HG02588 (cell line): ENCODE measurements at regions not wholly inside any gene's neighbourhood (a gene's known extent, or its start where the extent isn't known, plus 50 kb on each side); places are given as distances from the start of the nearest gene placed in this dataset.
"Not testable (repeated sequence)": the region's sequence is repeated elsewhere in the genome, so short reads cannot be mapped to it uniquely, and the experiment has no call there.

Experiments used
- ATAC-seq: cut with Tn5 transposase; IDR thresholded peaks from one replicate; pipeline ENCODE4 v1.9.1; 2021; ENCODE audit warnings: mild to moderate bottlenecking, moderate library complexity; ENCODE audit not compliant: unreplicated experiment

DNA sequence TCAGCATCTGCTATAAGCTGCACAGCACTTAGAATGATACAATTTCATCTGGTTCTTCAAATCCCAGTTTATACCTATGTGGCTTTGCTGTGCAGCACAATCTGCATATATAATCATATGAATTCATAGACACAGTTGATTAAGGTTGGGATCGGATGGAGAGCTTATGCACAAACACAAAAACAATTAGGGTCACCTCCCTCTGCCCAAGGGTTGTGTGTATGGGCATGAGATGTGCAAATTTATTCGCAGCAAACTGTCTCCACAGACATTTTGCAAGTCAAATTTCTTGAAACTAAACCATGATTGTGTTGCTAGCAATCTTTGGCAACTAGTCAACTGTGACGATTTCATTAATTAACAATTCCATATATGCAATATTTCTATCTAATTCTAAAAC, 955.7 kb downstream of the SORCS3 start:
- no peak for ATAC-seq

- ATAC-seq: no peak
Observed at GRCh38 chr10:105594296-105594695, 953.2 kb downstream of the SORCS3 start.

DNA sequence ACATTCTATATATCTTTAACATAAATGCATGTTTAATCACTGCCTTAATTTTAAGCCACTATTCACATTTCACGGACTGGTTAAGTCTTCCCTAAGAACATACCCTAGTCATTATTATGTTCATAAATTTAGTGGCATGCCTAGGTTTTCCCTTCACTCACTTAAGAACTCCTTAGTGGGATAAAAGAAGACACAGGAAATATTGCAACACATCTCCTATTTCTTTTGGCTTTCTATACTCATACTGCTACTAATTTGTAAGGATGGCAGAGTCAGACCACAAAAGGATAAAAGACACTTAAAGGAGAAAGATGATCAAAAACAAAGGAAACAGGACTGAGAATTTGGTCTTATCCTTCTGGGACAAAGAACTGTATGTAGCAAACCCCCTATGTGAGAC, 951.4 kb downstream of the SORCS3 start:
- ATAC-seq: no peak

- no peak for ATAC-seq
Observed at GRCh38 chr10:105586451-105587098, 945.5 kb downstream of the SORCS3 start.

- ATAC-seq: no peak
Observed at GRCh38 chr10:105585753-105586152, 944.7 kb downstream of the SORCS3 start.

- no peak for ATAC-seq
Observed at GRCh38 chr10:105585171-105585570, 944.1 kb downstream of the SORCS3 start.

DNA sequence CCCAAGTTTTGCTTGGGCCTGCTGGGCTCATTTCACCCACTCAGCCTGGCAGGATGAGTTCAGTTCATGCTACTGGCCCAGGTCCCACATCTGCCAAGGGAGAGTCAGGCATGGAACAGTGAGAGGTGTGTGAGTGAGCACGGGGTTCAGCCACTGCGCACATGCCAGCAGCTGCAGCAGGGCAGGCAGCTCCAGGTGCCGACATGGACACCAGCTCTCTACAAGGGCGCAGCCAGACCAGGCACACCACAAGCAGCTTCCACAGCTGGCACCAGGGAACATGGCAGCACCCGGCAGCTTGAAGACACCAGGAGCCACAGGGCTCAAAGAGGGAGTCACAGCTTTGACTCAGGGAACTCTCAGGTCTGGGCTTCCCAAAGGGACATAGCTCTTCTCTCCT, 938.0 kb downstream of the SORCS3 start:
- ATAC-seq: no peak

DNA sequence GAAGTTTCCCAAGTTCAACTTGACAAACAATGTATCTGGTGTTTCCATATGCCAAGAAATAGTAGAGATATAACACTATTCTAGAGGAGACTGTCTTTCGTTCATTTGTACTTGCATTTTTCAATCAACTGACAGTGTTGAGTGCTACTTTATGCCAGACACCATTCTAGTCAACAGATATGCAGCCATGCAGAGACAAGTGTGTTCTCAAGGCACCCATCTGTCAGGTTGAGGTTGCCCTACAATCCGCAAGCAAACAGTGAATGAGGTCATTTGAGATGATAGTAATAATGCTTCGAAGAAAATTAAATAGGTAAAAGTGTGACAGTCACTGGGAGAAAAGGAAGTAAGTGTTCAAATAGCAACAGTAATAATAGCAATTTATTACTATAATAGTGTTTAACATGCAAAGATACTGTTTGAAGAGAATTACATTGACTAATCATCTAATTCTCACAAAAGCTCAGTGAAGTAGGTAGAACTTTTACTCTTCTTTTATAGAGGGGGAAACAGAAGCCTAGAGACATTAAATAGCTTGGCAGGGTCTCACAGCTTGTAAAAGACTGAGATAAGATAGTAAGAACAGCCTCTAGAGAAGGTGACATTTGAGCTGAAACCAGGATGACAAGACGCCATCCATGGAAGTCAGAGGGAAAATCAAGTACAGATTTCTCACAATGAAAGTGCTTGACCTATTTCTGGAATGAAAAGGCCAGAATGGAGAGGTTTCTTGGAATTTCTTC, 936.9 kb downstream of the SORCS3 start:
- ATAC-seq: no peak

- no peak for ATAC-seq
Observed at GRCh38 chr10:105559333-105560097, 918.4 kb downstream of the SORCS3 start.

- ATAC-seq: not testable (repeated sequence)
Observed at GRCh38 chr10:105550453-105550852, 909.4 kb downstream of the SORCS3 start.

GRCh38 chr10:105549731-105550130, 908.6 kb downstream of the SORCS3 start:
- ATAC-seq: no peak

GRCh38 chr10:105545101-105545500, 904.0 kb downstream of the SORCS3 start:
- no peak for ATAC-seq

DNA sequence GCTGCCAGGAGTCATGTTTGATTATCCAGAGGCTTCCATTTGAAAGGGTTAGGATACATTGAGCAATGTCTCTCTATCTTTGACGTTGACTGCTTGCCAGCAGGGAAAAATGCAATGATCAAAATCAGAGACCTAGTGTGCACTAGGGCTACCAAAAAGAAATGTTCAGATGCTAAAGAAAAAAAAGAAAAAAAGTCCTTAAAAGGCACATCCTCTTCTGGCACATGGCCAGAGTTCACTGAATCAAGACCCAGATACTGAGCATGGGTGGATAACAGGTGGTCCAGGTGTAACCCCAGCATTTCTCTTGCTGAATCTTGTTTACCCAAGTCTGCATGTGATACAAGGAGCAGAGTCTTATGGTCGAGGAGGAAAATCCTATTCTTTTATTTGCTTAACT, 899.3 kb downstream of the SORCS3 start:
- no peak for ATAC-seq

DNA sequence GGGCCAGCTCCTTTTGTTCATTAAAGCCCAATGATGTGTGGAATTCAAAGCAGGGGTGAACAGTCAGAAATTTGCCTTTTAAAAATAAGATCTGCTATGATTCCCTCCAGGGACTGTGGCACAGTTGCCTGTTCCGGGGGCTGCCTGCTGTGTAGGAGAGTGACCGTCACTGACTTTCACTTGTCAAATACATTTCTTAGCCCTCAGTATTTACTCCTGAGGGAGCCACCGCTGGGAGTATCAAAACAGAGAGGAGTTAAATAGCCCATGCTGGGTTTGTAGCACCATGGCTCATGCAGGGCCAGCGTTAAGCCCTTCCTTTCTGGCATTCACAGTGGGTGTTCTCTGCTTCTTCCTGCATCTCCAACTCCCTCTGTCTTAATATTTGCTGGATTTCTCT, 897.8 kb downstream of the SORCS3 start:
- ATAC-seq: no peak

DNA sequence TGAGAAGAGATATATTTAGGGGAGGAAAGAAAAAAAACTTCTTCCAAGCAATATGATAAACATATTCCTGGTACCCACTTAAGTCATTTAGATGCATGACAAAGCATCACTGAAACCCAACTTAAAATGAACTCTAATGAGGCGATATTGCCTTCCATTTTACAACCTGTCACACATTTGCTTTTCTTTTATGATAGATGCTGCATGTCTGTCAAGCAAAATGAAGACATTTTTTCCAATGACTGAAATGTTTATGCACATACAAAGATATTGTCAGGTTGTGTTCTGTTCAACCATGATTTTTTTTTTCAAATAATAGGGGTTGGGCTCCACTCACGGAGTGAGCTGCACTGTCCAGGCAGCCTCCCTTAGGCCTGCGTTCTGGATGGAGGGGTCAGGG, 894.4 kb downstream of the SORCS3 start:
- no peak for ATAC-seq

GRCh38 chr10:105534086-105534485, 893.0 kb downstream of the SORCS3 start:
- no peak for ATAC-seq

- no peak for ATAC-seq
Observed at GRCh38 chr10:105516511-105516910, 875.4 kb downstream of the SORCS3 start.

DNA sequence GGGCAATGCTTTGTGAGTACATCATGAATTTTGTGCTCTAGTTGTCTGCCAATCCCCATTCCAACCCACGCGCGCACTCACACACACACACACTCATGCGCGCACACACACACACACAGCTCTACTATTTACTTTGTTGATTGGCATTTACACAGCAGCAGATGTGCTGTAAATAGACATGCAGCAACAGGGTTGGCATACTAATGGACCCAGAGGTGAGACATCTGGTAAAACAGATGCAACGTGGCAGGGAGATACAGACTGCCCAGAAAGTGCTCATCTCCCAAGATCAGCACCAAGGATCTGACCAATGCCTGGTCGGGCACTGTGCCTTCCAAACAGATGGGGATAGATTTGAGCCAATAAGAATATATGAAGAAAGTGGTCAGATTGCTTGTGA, 873.0 kb downstream of the SORCS3 start:
- no peak for ATAC-seq

- no peak for ATAC-seq
Observed at GRCh38 chr10:105509517-105509916, 868.4 kb downstream of the SORCS3 start.

DNA sequence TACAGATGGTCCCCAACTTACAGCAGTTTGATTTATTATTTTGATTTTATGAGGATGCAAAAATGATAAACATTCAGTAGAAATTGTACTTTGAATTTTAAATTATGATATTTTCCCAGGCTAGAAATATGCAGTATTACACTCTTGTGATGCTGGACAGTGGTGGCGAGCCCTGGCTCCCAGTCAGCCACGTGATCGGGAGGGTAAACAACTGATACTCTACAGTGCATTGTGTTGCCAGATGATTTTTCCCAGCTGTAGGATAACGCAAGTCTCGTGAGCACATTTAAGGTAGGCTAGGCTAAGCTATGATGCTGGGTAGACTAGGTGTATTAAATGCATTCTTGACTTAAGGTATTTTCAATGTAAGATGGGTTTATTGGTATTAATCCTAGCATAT, 865.2 kb downstream of the SORCS3 start:
- ATAC-seq: no peak

DNA sequence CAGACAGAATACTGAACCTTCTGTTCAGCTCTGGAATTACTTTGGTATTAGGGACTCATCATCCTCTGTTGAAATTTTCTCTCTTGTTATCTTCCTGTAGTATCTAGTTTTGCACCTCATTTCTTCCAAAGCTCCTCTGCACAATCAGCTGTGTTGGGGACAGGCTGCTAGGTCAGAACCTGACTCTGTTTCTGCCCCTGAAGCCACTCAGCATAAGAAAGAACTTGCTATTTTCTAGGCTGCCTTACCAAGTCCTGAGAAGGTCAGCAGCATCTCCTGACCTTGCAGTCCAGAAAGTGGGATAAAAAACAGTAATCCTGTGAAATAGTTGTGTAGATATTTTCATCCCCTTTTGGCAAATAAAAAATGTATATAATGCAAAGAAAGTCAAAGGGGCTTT, 862.6 kb downstream of the SORCS3 start:
- ATAC-seq: no peak

- ATAC-seq: no peak
Observed at GRCh38 chr10:105502058-105502457, 861.0 kb downstream of the SORCS3 start.
